AG04449 (cell line): ENCODE measurements at regions not wholly inside any gene's neighbourhood (a gene's known extent, or its start where the extent isn't known, plus 50 kb on each side); places are given as distances from the start of the nearest gene placed in this dataset.

Experiments used
- CTCF ChIA-PET: fragments of 350-600 bp; formaldehyde crosslinking; extraction: SDS; loops from one replicate; lab custom pipeline; 2021; ENCODE audit warnings: antibody characterized with exemption; lab: Yijun Ruan, JAX
- POLR2A ChIA-PET: fragments of 400-600, 350-600 bp; formaldehyde crosslinking; extraction: SDS; loops from one replicate; lab custom pipeline; 2020; ENCODE audit warnings: antibody characterized with exemption, inconsistent platforms; lab: Yijun Ruan, JAX
- DNase-seq: peaks from one replicate; pipeline ENCODE4 v3.0.0-alpha.2; 2010; ENCODE audit warnings: low read depth, low spot score
- H3K4me3 ChIP-seq: 2 replicates; pipeline ENCODE4 v1.5.1; 2011; ENCODE audit warnings: low read depth, mild to moderate bottlenecking, control low read depth, low read length
- CTCF ChIP-seq: IDR thresholded peaks from one replicate; pipeline ENCODE4 v1.5.1; 2011; ENCODE audit warnings: mild to moderate bottlenecking, moderate library complexity, low read length, control low read depth, inconsistent platforms; ENCODE audit not compliant: insufficient read depth; ENCODE audit errors: missing control alignments

GRCh38 chr21:16978309-16978895 lies 534.4 kb upstream of the CXADR start:
- POLR2A ChIA-PET: no interaction called here
- no peak for TF ChIP-seq CTCF
- CTCF ChIA-PET: no interaction called here
- no peak for DNase-seq
- H3K4me3 ChIP-seq: no peak overlapping the region

GRCh38 chr21:16979574-16979973 lies 533.3 kb upstream of the CXADR start:
- DNase-seq: no peak
- TF ChIP-seq CTCF: no peak
- H3K4me3 ChIP-seq: no peak overlapping the region
- ChIA-PET CTCF (no interaction called here), POLR2A (no interaction called here)

GRCh38 chr21:16983420-16983819 lies 529.4 kb upstream of the CXADR start:
- ChIA-PET POLR2A (no interaction called here), CTCF (no interaction called here)
- no peak for DNase-seq
- TF ChIP-seq CTCF: no peak
- no peak overlapping the region for H3K4me3 ChIP-seq

GRCh38 chr21:16992448-16992847 lies 520.4 kb upstream of the CXADR start:
- POLR2A ChIA-PET: no interaction called here
- CTCF ChIA-PET: no interaction called here
- TF ChIP-seq CTCF: no peak
- DNase-seq: no peak
- no peak overlapping the region for H3K4me3 ChIP-seq

- no peak for TF ChIP-seq CTCF
- no peak overlapping the region for H3K4me3 ChIP-seq
- no peak for DNase-seq
- CTCF ChIA-PET: no interaction called here
- POLR2A ChIA-PET: no interaction called here
Observed at GRCh38 chr21:16993416-16994038, 519.3 kb upstream of the CXADR start.

GRCh38 chr21:17002594-17003257 lies 510.1 kb upstream of the CXADR start:
- ChIA-PET POLR2A (no interaction called here), CTCF (no interaction called here)
- no peak for TF ChIP-seq CTCF
- no peak for DNase-seq
- H3K4me3 ChIP-seq: no peak overlapping the region
